B cell (primary cell): ENCODE measurements at regions not wholly inside any gene's neighbourhood (a gene's known extent, or its start where the extent isn't known, plus 50 kb on each side); places are given as distances from the start of the nearest gene placed in this dataset.

ENCODE experiments used
- ATAC-seq: fragments of 200-7000 bp; cut with Tn5 transposase; one replicate; pipeline ENCODE4 v1.10.0; 2021; ENCODE audit warnings: low read depth, mild to moderate bottlenecking, moderate number of reproducible peaks, moderate library complexity
- CTCF ChIA-PET: fragments of 350-600 bp; sonication (Branson Sonifier 250); formaldehyde crosslinking; loops from one replicate; lab custom pipeline; 2021; ENCODE audit warnings: antibody characterized with exemption, inconsistent platforms; lab: Charles Lee
- POLR2A ChIA-PET: fragments of 350-600 bp; sonication (Branson Sonifier 250); formaldehyde crosslinking; loops from one replicate; lab custom pipeline; 2021; ENCODE audit warnings: antibody characterized with exemption; lab: Charles Lee
- DNase-seq: peaks from one replicate; pipeline ENCODE4 v3.0.0; 2013
- H2AFZ ChIP-seq: 2 replicates; pipeline ENCODE4 v1.6.1; 2012; ENCODE audit warnings: mild to moderate bottlenecking, low read depth, low read length; ENCODE audit not compliant: insufficient read depth, poor library complexity, severe bottlenecking
- H3K27ac ChIP-seq, 2 donors: 1 replicate in 1 of 2; 2 replicates in 1 of 2; pipeline ENCODE4 v1.5.1; 2012 to 2013; ENCODE audit warnings: low read length in 2 of 2, mild to moderate bottlenecking in 2 of 2, moderate library complexity in 1 of 2
- H3K27me3 ChIP-seq, 4 experiments: fragments of 200-600 bp in 1 of 4; sonication (generic) in 1 of 4; replicated peaks in 1 of 4; 1 replicate in 2 of 4; 2 replicates in 2 of 4; pipeline versions ENCODE4 v1.6.1 to v1.7.0; 2013 to 2016; ENCODE audit warnings: low read length in 3 of 4, mild to moderate bottlenecking in 2 of 4, mixed read lengths in 1 of 4, moderate library complexity in 1 of 4; ENCODE audit not compliant: insufficient read depth in 4 of 4, control insufficient read depth in 3 of 4; ENCODE audit errors: control extremely low read depth in 1 of 4
- H3K36me3 ChIP-seq, 2 experiments: replicated peaks in 1 of 2; 1 replicate in 1 of 2; 2 replicates in 1 of 2; pipeline versions ENCODE4 v1.6.1 to v1.7.1; 2013; ENCODE audit warnings: low read length in 1 of 2; ENCODE audit not compliant: insufficient read depth in 2 of 2, control insufficient read depth in 1 of 2; ENCODE audit errors: control extremely low read depth in 1 of 2, extremely low read depth in 1 of 2
- H3K4me1 ChIP-seq, 2 donors: fragments of 200-600 bp in 1 of 2; sonication (generic) in 1 of 2; 1 replicate in 1 of 2; 2 replicates in 1 of 2; pipeline versions ENCODE4 v1.5.1 to v1.6.1; 2013 to 2017; ENCODE audit warnings: low read length in 2 of 2; ENCODE audit not compliant: control insufficient read depth in 2 of 2, insufficient read depth in 2 of 2
- H3K4me2 ChIP-seq: replicated peaks from 2 replicates; pipeline ENCODE3; 2012; ENCODE audit warnings: mild to moderate bottlenecking, low read depth, low read length; ENCODE audit not compliant: poor library complexity, severe bottlenecking
- H3K4me3 ChIP-seq, 5 experiments: fragments of 200-600 bp in 1 of 5; sonication (generic) in 1 of 5; 1 replicate in 3 of 5; 2 replicates in 2 of 5; pipeline versions ENCODE4 v1.5.1 to v1.7.0; 2011 to 2016; ENCODE audit warnings: low read length in 4 of 5, mild to moderate bottlenecking in 4 of 5, low read depth in 2 of 5, control low read depth in 1 of 5, moderate library complexity in 1 of 5; ENCODE audit not compliant: insufficient read depth in 1 of 5; ENCODE audit errors: control extremely low read depth in 1 of 5, extremely low read depth in 1 of 5
- H3K79me2 ChIP-seq: fragments of 200-600 bp; sonication (generic); one replicate; pipeline ENCODE4 v1.6.0; 2016; ENCODE audit warnings: low read length; ENCODE audit not compliant: control insufficient read depth, insufficient read depth
- H3K9ac ChIP-seq: fragments of 200-600 bp; sonication (generic); 2 replicates; pipeline ENCODE4 v1.6.1; 2017; ENCODE audit warnings: mild to moderate bottlenecking, low read length, moderate library complexity
- H3K9me3 ChIP-seq, 3 donors: one replicate each; pipeline versions ENCODE4 v1.6.1 to v1.7.1; 2013; ENCODE audit warnings: low read length in 2 of 3; ENCODE audit not compliant: control insufficient read depth in 2 of 3, insufficient read depth in 1 of 3; ENCODE audit errors: control extremely low read depth in 1 of 3
- H4K20me1 ChIP-seq: 2 replicates; pipeline ENCODE4 v1.6.0; 2012; ENCODE audit warnings: mild to moderate bottlenecking, low read length; ENCODE audit not compliant: insufficient read depth, control insufficient read depth, poor library complexity, severe bottlenecking
- H3K27ac Mint-ChIP-seq: one replicate; pipeline ENCODE4 v1.8.0; 2021; ENCODE audit warnings: mixed read lengths
- H3K27me3 Mint-ChIP-seq: one replicate; pipeline ENCODE4 v1.8.0; 2021; ENCODE audit warnings: mixed read lengths
- H3K4me1 Mint-ChIP-seq: one replicate; pipeline ENCODE4 v1.8.0; 2021; ENCODE audit warnings: mixed read lengths
- H3K4me3 Mint-ChIP-seq: one replicate; pipeline ENCODE4 v1.8.0; 2021; ENCODE audit warnings: mixed read lengths
- H3K9me3 Mint-ChIP-seq: one replicate; pipeline ENCODE4 v1.8.0; 2022; ENCODE audit warnings: mixed read lengths; ENCODE audit not compliant: insufficient read depth
- CTCF ChIP-seq: fragments of 200-600 bp; IDR thresholded peaks from one replicate; pipeline ENCODE4 v1.8.0; 2022; ENCODE audit warnings: antibody characterized with exemption, mild to moderate bottlenecking
- EZH2 ChIP-seq: IDR thresholded peaks from 2 replicates; pipeline ENCODE4 v1.6.1; 2012; ENCODE audit warnings: borderline replicate concordance, low read depth, mild to moderate bottlenecking, moderate library complexity, low read length; ENCODE audit not compliant: insufficient read depth, poor library complexity, severe bottlenecking
- WGBS: methylation state at CpG from one replicate; pipeline ENCODE4 v1.1.5; 2013; ENCODE audit warnings: missing lambda C conversion rate; ENCODE audit not compliant: insufficient coverage; 5-methylcytosine and 5-hydroxymethylcytosine counted together
- intact Hi-C: fragments of 100-400 bp; cut with micrococcal nuclease; formaldehyde crosslinking; loops from one replicate; pipeline ENCODE4 v1.10.0; 2022

- no peaks in the 10 kb centered on the region for H4K20me1 ChIP-seq
- H3K4me3 ChIP-seq, result no peak overlapping the region
- H3K27ac ChIP-seq, result no peak overlapping the region
- TF ChIP-seq CTCF, result no peak
- TF ChIP-seq EZH2, result no peak
- DNase-seq (no peak), ATAC-seq (no peak)
- H3K9me3 ChIP-seq, result peaks cover 0 to 11% (median 0%) of the 10 kb centered on the region in 3 donors
- Mint-ChIP-seq H3K9me3 (peaks cover 3% of the 10 kb centered on the region), H3K27ac (no peak overlapping the region), H3K4me3 (no peak overlapping the region), H3K27me3 (no peaks in the 10 kb centered on the region), H3K4me1 (no peaks in the 10 kb centered on the region)
- no peak overlapping the region for H3K4me2 ChIP-seq
- no peak overlapping the region for H2AFZ ChIP-seq
- intact Hi-C loops, result no loop called here
- H3K4me1 ChIP-seq, result no peaks in the 10 kb centered on the region
- H3K36me3 ChIP-seq, result no peaks in the 10 kb centered on the region
- no peaks in the 10 kb centered on the region for H3K79me2 ChIP-seq
- WGBS, result no CpG with 5 or more reads among the region's 2 CpGs
- no peak overlapping the region for H3K9ac ChIP-seq
- ChIA-PET POLR2A (no interaction called here), CTCF (no interaction called here)
- no peaks in the 10 kb centered on the region for H3K27me3 ChIP-seq
Observed at GRCh38 chr3:78148986-78149717, 1109.3 kb downstream of the ROBO2 start.

- H3K4me1 ChIP-seq, result no peaks in the 10 kb centered on the region
- no peaks in the 10 kb centered on the region for H3K27me3 ChIP-seq
- H3K4me2 ChIP-seq, result no peak overlapping the region
- CTCF ChIA-PET, result no interaction called here
- no peaks in the 10 kb centered on the region for H3K79me2 ChIP-seq
- H3K27ac Mint-ChIP-seq, result no peak overlapping the region
- DNase-seq (no peak), ATAC-seq (no peak)
- H3K36me3 ChIP-seq, result no peaks in the 10 kb centered on the region
- peaks cover 6% of the 10 kb centered on the region for H3K9me3 Mint-ChIP-seq
- H3K27me3 Mint-ChIP-seq, result no peaks in the 10 kb centered on the region
- WGBS, result 80% methylated on average over 4 of the region's 4 CpGs
- POLR2A ChIA-PET, result no interaction called here
- no peak for TF ChIP-seq CTCF
- TF ChIP-seq EZH2, result no peak
- H3K9me3 ChIP-seq, result peaks cover 0 to 19% (median 0%) of the 10 kb centered on the region in 3 donors
- no peak overlapping the region for H3K27ac ChIP-seq
- intact Hi-C loops, result no loop called here
- H3K4me1 Mint-ChIP-seq, result no peaks in the 10 kb centered on the region
- H2AFZ ChIP-seq, result no peak overlapping the region
- no peak overlapping the region for H3K9ac ChIP-seq
- H3K4me3 Mint-ChIP-seq, result no peak overlapping the region
- no peaks in the 10 kb centered on the region for H4K20me1 ChIP-seq
- H3K4me3 ChIP-seq, result no peak overlapping the region
Observed at GRCh38 chr3:78153973-78154372, 1114.1 kb downstream of the ROBO2 start.
